Neural progenitor cell (in vitro differentiated cells): ENCODE measurements at regions not wholly inside any gene's neighbourhood (a gene's known extent, or its start where the extent isn't known, plus 50 kb on each side); places are given as distances from the start of the nearest gene placed in this dataset.
"Not testable (repeated sequence)": the region's sequence is repeated elsewhere in the genome, so short reads cannot be mapped to it uniquely, and the experiment has no call there.

Experiments used
- DNase-seq: peaks from one replicate; pipeline ENCODE4 v3.0.0-alpha.2; 2016; ENCODE audit warnings: low spot score
- H2AFZ ChIP-seq: fragments of 200-600 bp; sonication (generic); replicated peaks from 2 replicates; pipeline ENCODE4 v1.6.1; 2016; ENCODE audit warnings: antibody characterized with exemption
- H3F3A ChIP-seq: fragments of 200-600 bp; sonication (generic); 2 replicates; pipeline ENCODE4 v1.6.1; 2016; ENCODE audit warnings: antibody characterized with exemption, low read depth
- H3K27ac ChIP-seq: fragments of 200-600 bp; sonication (generic); 2 replicates; pipeline ENCODE4 v1.5.1; 2016; ENCODE audit warnings: mild to moderate bottlenecking
- H3K27me3 ChIP-seq: fragments of 200-600 bp; sonication (generic); 2 replicates; pipeline ENCODE4 v1.6.1; 2016; ENCODE audit warnings: mild to moderate bottlenecking, moderate library complexity
- H3K36me3 ChIP-seq: fragments of 200-600 bp; sonication (generic); 2 replicates; pipeline ENCODE4 v1.5.1; 2016
- H3K4me1 ChIP-seq: fragments of 200-600 bp; sonication (generic); 2 replicates; pipeline ENCODE4 v1.6.1; 2016; ENCODE audit warnings: mixed run types
- H3K4me2 ChIP-seq: fragments of 200-600 bp; sonication (generic); 2 replicates; pipeline ENCODE4 v1.6.1; 2016
- H3K4me3 ChIP-seq: fragments of 200-600 bp; sonication (generic); 2 replicates; pipeline ENCODE4 v1.5.1; 2016
- H3K79me2 ChIP-seq: fragments of 200-600 bp; sonication (generic); 2 replicates; pipeline ENCODE4 v1.6.1; 2016; ENCODE audit warnings: low read depth
- H3K9ac ChIP-seq: fragments of 200-600 bp; sonication (generic); 2 replicates; pipeline ENCODE4 v1.6.1; 2016
- H3K9me3 ChIP-seq: fragments of 200-600 bp; sonication (generic); 2 replicates; pipeline ENCODE4 v1.5.1; 2016; ENCODE audit warnings: low read depth
- H4K20me1 ChIP-seq: fragments of 200-600 bp; sonication (generic); 2 replicates; pipeline ENCODE4 v1.6.1; 2016; ENCODE audit warnings: low read depth
- H3K27ac Mint-ChIP-seq: 3 replicates; pipeline ENCODE4 v1.8.0; 2021; ENCODE audit warnings: mixed read lengths
- H3K27me3 Mint-ChIP-seq: 2 replicates; pipeline ENCODE4 v1.8.0; 2022; ENCODE audit warnings: low read depth, mild to moderate bottlenecking, inconsistent platforms, moderate library complexity, mixed read lengths; ENCODE audit not compliant: insufficient read depth
- H3K36me3 Mint-ChIP-seq: 3 replicates; pipeline ENCODE4 v1.8.0; 2021; ENCODE audit warnings: mixed read lengths
- H3K4me1 Mint-ChIP-seq: 3 replicates; pipeline ENCODE4 v1.8.0; 2021; ENCODE audit warnings: mixed read lengths
- H3K4me3 Mint-ChIP-seq: 3 replicates; pipeline ENCODE4 v1.8.0; 2021; ENCODE audit warnings: mild to moderate bottlenecking, moderate library complexity, mixed read lengths
- H3K9me3 Mint-ChIP-seq: 3 replicates; pipeline ENCODE4 v1.8.0; 2020; ENCODE audit warnings: mixed read lengths
- EZH2 ChIP-seq: fragments of 200-600 bp; sonication (generic); IDR thresholded peaks from 2 replicates; pipeline ENCODE4 v1.6.1; 2017; ENCODE audit warnings: antibody characterized with exemption, mild to moderate bottlenecking, moderate library complexity
- EZH2phosphoT487 ChIP-seq: fragments of 200-600 bp; sonication (generic); IDR thresholded peaks from 2 replicates; pipeline ENCODE4 v1.6.1; 2017; ENCODE audit warnings: antibody characterized with exemption
- TF ChIP-seq, protein P1 (sequence below): fragments of 200-600 bp; sonication (generic); IDR thresholded peaks from 2 replicates; pipeline ENCODE4 v1.5.1; 2017; ENCODE audit warnings: antibody characterized with exemption, mild to moderate bottlenecking

DNA sequence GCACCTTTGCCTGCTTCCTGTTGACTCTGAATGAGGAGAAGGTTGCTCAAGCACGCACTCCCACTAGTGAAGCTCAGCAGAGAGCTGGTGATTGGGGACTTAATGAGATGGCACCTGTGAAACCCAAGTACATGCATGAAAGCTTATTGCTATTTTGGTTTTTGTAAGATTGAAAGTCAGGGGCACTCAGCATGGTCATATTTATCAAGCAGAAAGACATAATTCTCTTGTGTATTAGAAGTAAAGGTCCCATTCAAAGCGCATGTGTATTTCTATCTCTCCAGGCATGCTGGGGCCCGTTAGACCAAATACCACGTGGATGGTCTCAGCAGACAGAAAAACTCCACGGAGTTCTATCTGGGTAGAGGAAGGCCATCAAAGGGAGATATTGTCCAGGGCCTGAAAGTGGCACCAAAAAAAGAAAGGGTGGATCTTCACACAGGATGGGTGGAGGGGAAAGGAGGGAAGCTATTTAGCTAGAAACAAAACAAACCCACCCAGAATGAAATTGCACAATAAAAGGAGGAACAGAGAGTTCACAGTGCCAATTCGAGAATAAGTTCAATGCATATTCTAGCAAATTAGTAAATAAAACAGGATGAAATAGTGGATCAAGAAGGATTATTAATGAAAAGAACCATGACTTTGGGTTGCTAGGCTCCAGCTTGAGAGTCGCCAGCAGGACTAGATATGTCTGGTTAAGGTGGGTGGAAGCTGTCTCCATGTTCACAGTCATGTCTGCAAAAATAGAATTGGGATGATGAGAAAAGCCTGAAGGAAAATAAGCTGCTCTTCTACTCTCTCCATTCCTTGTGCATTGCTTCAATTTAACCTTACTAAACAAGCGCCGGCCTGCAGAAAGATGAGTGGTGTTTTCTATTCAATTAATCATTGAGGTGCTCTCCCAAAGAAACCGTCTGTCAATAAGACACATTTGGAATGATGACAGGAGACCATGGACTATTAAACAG is 224.9 kb upstream of the DTNBP1 start:
- TF ChIP-seq, protein P1, sequence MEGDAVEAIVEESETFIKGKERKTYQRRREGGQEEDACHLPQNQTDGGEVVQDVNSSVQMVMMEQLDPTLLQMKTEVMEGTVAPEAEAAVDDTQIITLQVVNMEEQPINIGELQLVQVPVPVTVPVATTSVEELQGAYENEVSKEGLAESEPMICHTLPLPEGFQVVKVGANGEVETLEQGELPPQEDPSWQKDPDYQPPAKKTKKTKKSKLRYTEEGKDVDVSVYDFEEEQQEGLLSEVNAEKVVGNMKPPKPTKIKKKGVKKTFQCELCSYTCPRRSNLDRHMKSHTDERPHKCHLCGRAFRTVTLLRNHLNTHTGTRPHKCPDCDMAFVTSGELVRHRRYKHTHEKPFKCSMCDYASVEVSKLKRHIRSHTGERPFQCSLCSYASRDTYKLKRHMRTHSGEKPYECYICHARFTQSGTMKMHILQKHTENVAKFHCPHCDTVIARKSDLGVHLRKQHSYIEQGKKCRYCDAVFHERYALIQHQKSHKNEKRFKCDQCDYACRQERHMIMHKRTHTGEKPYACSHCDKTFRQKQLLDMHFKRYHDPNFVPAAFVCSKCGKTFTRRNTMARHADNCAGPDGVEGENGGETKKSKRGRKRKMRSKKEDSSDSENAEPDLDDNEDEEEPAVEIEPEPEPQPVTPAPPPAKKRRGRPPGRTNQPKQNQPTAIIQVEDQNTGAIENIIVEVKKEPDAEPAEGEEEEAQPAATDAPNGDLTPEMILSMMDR: no peak
- TF ChIP-seq EZH2: no peak
- TF ChIP-seq EZH2phosphoT487: no peak
- Histone ChIP-seq H3K9me3 (no peaks in the 10 kb centered on the region), H4K20me1 (no peaks in the 10 kb centered on the region), H2AFZ (no peak overlapping the region), H3K27me3 (no peaks in the 10 kb centered on the region), H3K9ac (no peak overlapping the region), H3F3A (no peaks in the 10 kb centered on the region), H3K4me3 (no peak overlapping the region), H3K36me3 (no peaks in the 10 kb centered on the region), H3K4me1 (no peaks in the 10 kb centered on the region), H3K4me2 (no peak overlapping the region), H3K27ac (no peak overlapping the region), H3K79me2 (no peaks in the 10 kb centered on the region)
- Mint-ChIP-seq H3K27me3 (peaks cover 4% of the 10 kb centered on the region), H3K4me3 (no peak overlapping the region), H3K9me3 (no peaks in the 10 kb centered on the region), H3K36me3 (no peaks in the 10 kb centered on the region), H3K27ac (no peak overlapping the region), H3K4me1 (peaks cover 2% of the 10 kb centered on the region)
- DNase-seq: no peak

DNA sequence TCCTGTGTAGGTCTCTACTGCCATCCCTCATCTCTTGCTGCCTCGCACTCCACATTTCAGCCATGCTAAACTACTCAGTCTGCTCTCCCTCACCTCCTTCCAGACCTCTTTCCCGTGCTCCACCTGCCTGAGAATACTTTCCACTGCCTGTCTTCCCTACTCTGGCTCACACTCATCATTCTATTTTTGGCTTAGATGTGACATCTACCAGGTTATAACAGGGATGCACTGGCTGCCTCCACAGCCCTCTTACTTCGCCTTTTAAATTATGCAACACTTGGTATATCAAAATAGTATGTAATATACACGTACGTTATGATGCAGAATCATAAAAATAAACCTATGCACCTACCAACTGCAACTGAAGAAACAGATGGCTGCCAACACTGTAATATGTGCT is 222.8 kb upstream of the DTNBP1 start:
- Histone ChIP-seq H3K27ac (no peak overlapping the region), H3K27me3 (no peaks in the 10 kb centered on the region), H3K79me2 (no peaks in the 10 kb centered on the region), H3K9me3 (no peaks in the 10 kb centered on the region), H3K4me3 (no peak overlapping the region), H3K4me2 (no peak overlapping the region), H2AFZ (no peak overlapping the region), H3K36me3 (no peaks in the 10 kb centered on the region), H3F3A (no peaks in the 10 kb centered on the region), H3K4me1 (no peaks in the 10 kb centered on the region), H4K20me1 (no peaks in the 10 kb centered on the region), H3K9ac (no peak overlapping the region)
- Mint-ChIP-seq H3K9me3 (no peaks in the 10 kb centered on the region), H3K4me1 (peaks cover 2% of the 10 kb centered on the region), H3K27ac (no peak overlapping the region), H3K4me3 (no peak overlapping the region), H3K36me3 (no peaks in the 10 kb centered on the region), H3K27me3 (peaks cover 7% of the 10 kb centered on the region)
- TF ChIP-seq, protein P1: no peak
- TF ChIP-seq EZH2phosphoT487 (no peak), EZH2 (no peak)
- no peak for DNase-seq

DNA sequence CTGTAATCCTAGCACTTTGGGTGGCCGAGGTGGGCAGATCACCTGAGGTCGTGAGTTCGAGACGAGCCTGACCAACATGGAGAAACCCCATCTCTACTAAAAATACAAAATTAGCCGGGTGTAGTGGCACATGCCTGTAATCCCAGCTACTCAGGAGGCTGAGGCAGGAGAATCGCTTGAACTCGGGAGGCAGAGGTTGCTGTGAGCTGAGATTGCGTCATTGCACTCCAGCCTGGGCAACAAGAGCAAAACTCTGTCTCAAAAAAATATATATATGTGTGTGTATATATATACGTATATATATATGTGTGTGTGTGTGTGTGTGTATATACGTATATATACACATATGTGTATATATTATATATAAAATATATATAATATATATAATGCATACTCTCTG is 220.8 kb upstream of the DTNBP1 start:
- H3K27me3 ChIP-seq, H3K4me3 Mint-ChIP-seq, H3K27me3 Mint-ChIP-seq, H3K9ac ChIP-seq, H3K27ac ChIP-seq, H3K79me2 ChIP-seq, H4K20me1 ChIP-seq, H2AFZ ChIP-seq, H3K9me3 ChIP-seq, H3K9me3 Mint-ChIP-seq, H3K4me2 ChIP-seq, H3K36me3 Mint-ChIP-seq, H3F3A ChIP-seq, DNase-seq, H3K36me3 ChIP-seq, H3K4me1 ChIP-seq, H3K27ac Mint-ChIP-seq, H3K4me1 Mint-ChIP-seq, H3K4me3 ChIP-seq: not testable (repeated sequence)

DNA sequence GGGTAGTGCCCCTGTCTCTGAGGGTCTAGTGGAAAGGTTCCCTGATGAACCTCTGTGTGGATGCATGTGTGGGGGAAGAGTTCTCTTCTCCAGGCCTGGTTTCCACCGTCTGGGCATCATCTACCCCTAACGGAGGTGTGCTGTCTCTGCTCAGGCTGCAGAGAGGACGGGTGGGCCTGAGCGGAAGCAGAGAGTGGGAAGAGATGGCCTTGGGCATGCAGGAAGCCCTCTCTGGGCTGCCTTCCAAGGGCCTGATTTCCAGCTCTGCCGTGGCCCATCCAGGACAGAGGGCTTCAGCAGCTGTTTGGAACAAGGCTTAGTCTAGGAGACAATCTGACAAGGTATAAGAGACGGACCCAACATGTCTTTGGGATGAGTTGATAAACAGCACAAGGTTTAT is 220.1 kb upstream of the DTNBP1 start:
- no peak for DNase-seq
- Histone ChIP-seq H3K9ac (no peak overlapping the region), H3K79me2 (no peaks in the 10 kb centered on the region), H3K9me3 (no peaks in the 10 kb centered on the region), H3K36me3 (no peaks in the 10 kb centered on the region), H3F3A (no peaks in the 10 kb centered on the region), H2AFZ (no peak overlapping the region), H3K27ac (no peak overlapping the region), H4K20me1 (no peaks in the 10 kb centered on the region), H3K4me3 (no peak overlapping the region), H3K4me2 (no peak overlapping the region), H3K27me3 (no peaks in the 10 kb centered on the region), H3K4me1 (no peaks in the 10 kb centered on the region)
- TF ChIP-seq, protein P1: no peak
- no peak for TF ChIP-seq EZH2phosphoT487
- no peak for TF ChIP-seq EZH2
- Mint-ChIP-seq H3K4me1 (peaks cover 5% of the 10 kb centered on the region), H3K27ac (no peak overlapping the region), H3K27me3 (peaks cover 7% of the 10 kb centered on the region), H3K4me3 (no peak overlapping the region), H3K36me3 (no peaks in the 10 kb centered on the region), H3K9me3 (no peaks in the 10 kb centered on the region)
